Hepatocyte (in vitro differentiated cells): ENCODE measurements at regions not wholly inside any gene's neighbourhood (a gene's known extent, or its start where the extent isn't known, plus 50 kb on each side); places are given as distances from the start of the nearest gene placed in this dataset.

ENCODE experiments used
- DNase-seq: peaks from one replicate; pipeline ENCODE4 v3.0.0-alpha.2; 2016; ENCODE audit warnings: low spot score
- H2AFZ ChIP-seq: fragments of 200-600 bp; sonication (generic); 2 replicates; pipeline ENCODE4 v1.6.0; 2016; ENCODE audit warnings: antibody characterized with exemption, mild to moderate bottlenecking
- H3K27ac ChIP-seq: fragments of 200-600 bp; sonication (generic); 2 replicates; pipeline ENCODE4 v1.5.1; 2016; ENCODE audit warnings: mild to moderate bottlenecking
- H3K27me3 ChIP-seq: fragments of 200-600 bp; sonication (generic); 2 replicates; pipeline ENCODE4 v1.6.1; 2016
- H3K36me3 ChIP-seq: fragments of 200-600 bp; sonication (generic); replicated peaks from 2 replicates; pipeline ENCODE4 v1.5.1; 2016; ENCODE audit warnings: low read depth; ENCODE audit not compliant: insufficient read depth
- H3K4me1 ChIP-seq: fragments of 200-600 bp; sonication (generic); 2 replicates; pipeline ENCODE4 v1.5.1; 2016; ENCODE audit warnings: mild to moderate bottlenecking, moderate library complexity; ENCODE audit not compliant: insufficient read depth
- H3K4me2 ChIP-seq: fragments of 200-600 bp; sonication (generic); 2 replicates; pipeline ENCODE4 v1.6.0; 2016
- H3K4me3 ChIP-seq: fragments of 200-600 bp; sonication (generic); 2 replicates; pipeline ENCODE4 v1.5.1; 2016; ENCODE audit warnings: mild to moderate bottlenecking
- H3K79me2 ChIP-seq: fragments of 200-600 bp; sonication (generic); 2 replicates; pipeline ENCODE4 v1.6.0; 2017; ENCODE audit warnings: mild to moderate bottlenecking
- H3K9me2 ChIP-seq: fragments of 200-600 bp; sonication (generic); replicated peaks from 2 replicates; pipeline ENCODE4 v1.6.0; 2017; ENCODE audit warnings: mild to moderate bottlenecking; ENCODE audit not compliant: insufficient read depth
- H3K9me3 ChIP-seq: fragments of 200-600 bp; sonication (generic); 2 replicates; pipeline ENCODE4 v1.5.1; 2016; ENCODE audit warnings: low read depth, mild to moderate bottlenecking
- H4K20me1 ChIP-seq: fragments of 200-600 bp; sonication (generic); 2 replicates; pipeline ENCODE4 v1.6.0; 2016; ENCODE audit warnings: mild to moderate bottlenecking; ENCODE audit not compliant: insufficient read depth, poor library complexity, severe bottlenecking
- CTCF ChIP-seq: fragments of 200-600 bp; sonication (generic); IDR thresholded peaks from 2 replicates; pipeline ENCODE4 v1.5.1; 2016; ENCODE audit warnings: antibody characterized with exemption, mild to moderate bottlenecking; ENCODE audit not compliant: poor library complexity
- EZH2 ChIP-seq: fragments of 200-600 bp; sonication (generic); IDR thresholded peaks from 2 replicates; pipeline ENCODE4 v1.6.1; 2016; ENCODE audit warnings: antibody characterized with exemption, mild to moderate bottlenecking, borderline replicate concordance
- EZH2phosphoT487 ChIP-seq: fragments of 200-600 bp; sonication (generic); IDR thresholded peaks from one replicate; pipeline ENCODE4 v1.6.1; 2018; ENCODE audit warnings: antibody characterized with exemption, mild to moderate bottlenecking, low read depth, moderate library complexity; ENCODE audit not compliant: unreplicated experiment, severe bottlenecking
- WGBS: methylation state at CpG from one replicate; pipeline ENCODE4 v1.1.6; 2016; ENCODE audit warnings: low lambda C conversion rate; ENCODE audit errors: missing lambda C conversion rate; 5-methylcytosine and 5-hydroxymethylcytosine counted together

GRCh38 chr15:100820528-100820927 lies 59.1 kb upstream of the ALDH1A3 start:
- H3K79me2 ChIP-seq, result no peaks in the 10 kb centered on the region
- H3K4me3 ChIP-seq, result no peak overlapping the region
- peaks cover 9% of the 10 kb centered on the region for H3K9me3 ChIP-seq
- no peak overlapping the region for H2AFZ ChIP-seq
- H3K27ac ChIP-seq, result no peak overlapping the region
- H3K36me3 ChIP-seq, result no peaks in the 10 kb centered on the region
- WGBS, result 61% methylated on average over 4 of the region's 4 CpGs
- H3K27me3 ChIP-seq, result no peaks in the 10 kb centered on the region
- H3K4me2 ChIP-seq, result no peak overlapping the region
- DNase-seq, result no peak
- H3K4me1 ChIP-seq, result no peaks in the 10 kb centered on the region
- H4K20me1 ChIP-seq, result no peaks in the 10 kb centered on the region
- no peaks in the 10 kb centered on the region for H3K9me2 ChIP-seq
- TF ChIP-seq CTCF (no peak), EZH2 (no peak), EZH2phosphoT487 (no peak)

GRCh38 chr15:100821327-100821726 lies 58.3 kb upstream of the ALDH1A3 start:
- Histone ChIP-seq H3K4me2 (no peak overlapping the region), H3K27me3 (no peaks in the 10 kb centered on the region), H3K9me3 (peaks cover 7% of the 10 kb centered on the region), H3K79me2 (no peaks in the 10 kb centered on the region), H3K27ac (no peak overlapping the region), H3K4me3 (no peak overlapping the region), H2AFZ (no peak overlapping the region), H3K4me1 (no peaks in the 10 kb centered on the region), H3K36me3 (no peaks in the 10 kb centered on the region), H4K20me1 (no peaks in the 10 kb centered on the region), H3K9me2 (no peaks in the 10 kb centered on the region)
- no peak for DNase-seq
- no peak for TF ChIP-seq CTCF
- no peak for TF ChIP-seq EZH2phosphoT487
- no peak for TF ChIP-seq EZH2

GRCh38 chr15:100824211-100824610 lies 55.4 kb upstream of the ALDH1A3 start:
- WGBS, result 86% methylated on average over 5 of the region's 5 CpGs
- TF ChIP-seq EZH2phosphoT487 (no peak), EZH2 (no peak), CTCF (no peak)
- no peaks in the 10 kb centered on the region for H3K27me3 ChIP-seq
- H3K36me3 ChIP-seq, result no peaks in the 10 kb centered on the region
- H3K4me1 ChIP-seq, result no peaks in the 10 kb centered on the region
- no peak for DNase-seq
- H3K79me2 ChIP-seq, result no peaks in the 10 kb centered on the region
- no peaks in the 10 kb centered on the region for H3K9me2 ChIP-seq
- H3K9me3 ChIP-seq, result peaks cover 3% of the 10 kb centered on the region
- no peaks in the 10 kb centered on the region for H4K20me1 ChIP-seq
- no peak overlapping the region for H3K4me2 ChIP-seq
- no peak overlapping the region for H3K4me3 ChIP-seq
- no peak overlapping the region for H2AFZ ChIP-seq
- H3K27ac ChIP-seq, result no peak overlapping the region

- no peak overlapping the region for H3K4me2 ChIP-seq
- no peak for TF ChIP-seq EZH2
- no peak for TF ChIP-seq CTCF
- no peak for TF ChIP-seq EZH2phosphoT487
- H4K20me1 ChIP-seq, result no peaks in the 10 kb centered on the region
- DNase-seq, result no peak
- H3K4me3 ChIP-seq, result no peak overlapping the region
- no peaks in the 10 kb centered on the region for H3K36me3 ChIP-seq
- no peak overlapping the region for H2AFZ ChIP-seq
- no peaks in the 10 kb centered on the region for H3K9me2 ChIP-seq
- 67% methylated on average over 1 of the region's 1 CpG for WGBS
- no peaks in the 10 kb centered on the region for H3K9me3 ChIP-seq
- H3K27me3 ChIP-seq, result no peaks in the 10 kb centered on the region
- no peak overlapping the region for H3K27ac ChIP-seq
- no peaks in the 10 kb centered on the region for H3K79me2 ChIP-seq
- peaks cover 3% of the 10 kb centered on the region for H3K4me1 ChIP-seq
These were observed 50.2 kb upstream of the ALDH1A3 start for GRCh38 chr15:100829457-100829856.
